WTC11 (cell line): ENCODE measurements at regions not wholly inside any gene's neighbourhood (a gene's known extent, or its start where the extent isn't known, plus 50 kb on each side); places are given as distances from the start of the nearest gene placed in this dataset.

Experiments
- ATAC-seq: fragments of 200-7000 bp; cut with Tn5 transposase; 2 replicates; pipeline ENCODE4 v1.10.0; 2021; ENCODE audit warnings: mild to moderate bottlenecking, moderate library complexity
- CTCF ChIA-PET: fragments of 300-600 bp; sonication (Branson Sonifier 250); formaldehyde crosslinking; loops from one replicate; lab custom pipeline; 2021; ENCODE audit warnings: antibody characterized with exemption; lab: Charles Lee
- POLR2A ChIA-PET: fragments of 350-600 bp; sonication (Branson Sonifier 250); formaldehyde crosslinking; loops from one replicate; lab custom pipeline; 2021; ENCODE audit warnings: antibody characterized with exemption; lab: Charles Lee
- DNase-seq: peaks from one replicate; pipeline ENCODE4 v3.0.0; 2021; ENCODE audit warnings: low spot score
- H3K27ac Mint-ChIP-seq: 2 replicates; pipeline ENCODE4 v1.8.0; 2021; ENCODE audit warnings: mixed read lengths
- H3K27me3 Mint-ChIP-seq: 2 replicates; pipeline ENCODE4 v1.8.0; 2021; ENCODE audit warnings: low read depth, mild to moderate bottlenecking, moderate library complexity, mixed read lengths
- H3K36me3 Mint-ChIP-seq: 2 replicates; pipeline ENCODE4 v1.8.0; 2021; ENCODE audit warnings: mixed read lengths
- H3K4me1 Mint-ChIP-seq: 2 replicates; pipeline ENCODE4 v1.8.0; 2022; ENCODE audit warnings: mixed read lengths
- H3K4me3 Mint-ChIP-seq: 2 replicates; pipeline ENCODE4 v1.8.0; 2021; ENCODE audit warnings: mild to moderate bottlenecking, moderate library complexity, mixed read lengths
- H3K9me3 Mint-ChIP-seq: 2 replicates; pipeline ENCODE4 v1.8.0; 2021; ENCODE audit warnings: mixed read lengths
- ATF1 ChIP-seq: sonication (generic); formaldehyde crosslinking; IDR thresholded peaks from 2 replicates; pipeline ENCODE4 v1.8.1; 2023; ENCODE audit warnings: mild to moderate bottlenecking, moderate library complexity, missing genetic modification reagents
- FOXK1 ChIP-seq: sonication (generic); formaldehyde crosslinking; IDR thresholded peaks from 2 replicates; pipeline ENCODE4 v1.8.0; 2022; ENCODE audit warnings: mild to moderate bottlenecking, moderate library complexity, missing genetic modification reagents
- JUN ChIP-seq: sonication (generic); formaldehyde crosslinking; IDR thresholded peaks from 2 replicates; pipeline ENCODE4 v1.8.0; 2023; ENCODE audit warnings: mild to moderate bottlenecking, missing genetic modification reagents
- NFE2L1 ChIP-seq: sonication (generic); formaldehyde crosslinking; IDR thresholded peaks from 2 replicates; pipeline ENCODE4 v1.8.1; 2023; ENCODE audit warnings: missing genetic modification reagents
- PREB ChIP-seq: sonication (generic); formaldehyde crosslinking; IDR thresholded peaks from 2 replicates; pipeline ENCODE4 v1.8.1; 2022; ENCODE audit warnings: mild to moderate bottlenecking, missing genetic modification reagents, moderate library complexity, borderline replicate concordance
- RELA ChIP-seq: sonication (generic); formaldehyde crosslinking; IDR thresholded peaks from 2 replicates; pipeline ENCODE4 v1.8.1; 2022; ENCODE audit warnings: missing genetic modification reagents, mild to moderate bottlenecking, borderline replicate concordance
- SMAD3 ChIP-seq: sonication (generic); formaldehyde crosslinking; IDR thresholded peaks from 2 replicates; pipeline ENCODE4 v1.8.0; 2022; ENCODE audit warnings: missing genetic modification reagents, mild to moderate bottlenecking, borderline replicate concordance
- SMAD4 ChIP-seq: sonication (generic); formaldehyde crosslinking; IDR thresholded peaks from 2 replicates; pipeline ENCODE4 v1.8.0; 2022; ENCODE audit warnings: mild to moderate bottlenecking, missing genetic modification reagents
- STAT6 ChIP-seq: sonication (generic); formaldehyde crosslinking; conservative IDR thresholded peaks from 2 replicates; pipeline ENCODE4 v1.8.1; 2023; ENCODE audit warnings: mild to moderate bottlenecking, low read depth, missing genetic modification reagents, moderate library complexity
- TP53 ChIP-seq: sonication (generic); formaldehyde crosslinking; IDR thresholded peaks from 2 replicates; pipeline ENCODE4 v1.8.1; 2023; ENCODE audit warnings: mild to moderate bottlenecking, missing genetic modification reagents
- ZBTB21 ChIP-seq: sonication (generic); formaldehyde crosslinking; IDR thresholded peaks from 2 replicates; pipeline ENCODE4 v1.8.1; 2023; ENCODE audit warnings: mild to moderate bottlenecking, missing genetic modification reagents, borderline replicate concordance
- ZNF219 ChIP-seq: sonication (generic); formaldehyde crosslinking; IDR thresholded peaks from 2 replicates; pipeline ENCODE4 v1.8.0; 2023; ENCODE audit warnings: missing genetic modification reagents, mild to moderate bottlenecking, borderline replicate concordance
- ZNF671 ChIP-seq: fragments of 250-450 bp; sonication (Bioruptor Pico); IDR thresholded peaks from 2 replicates; pipeline ENCODE4 v1.8.0; 2021; ENCODE audit warnings: mild to moderate bottlenecking
- TF ChIP-seq, protein P1 (sequence below): fragments of 200-600 bp; IDR thresholded peaks from 2 replicates; pipeline ENCODE4 v1.8.0; 2022; ENCODE audit warnings: antibody characterized with exemption
- TF ChIP-seq, protein P2 (sequence below): fragments of 250-450 bp; sonication (Bioruptor Pico); IDR thresholded peaks from 2 replicates; pipeline ENCODE4 v1.9.0; 2021; ENCODE audit warnings: mild to moderate bottlenecking
- TF ChIP-seq, protein P3 (sequence below): fragments of 250-450 bp; sonication (Bioruptor Pico); IDR thresholded peaks from 2 replicates; pipeline ENCODE4 v1.9.0; 2021; ENCODE audit warnings: mild to moderate bottlenecking
- TF ChIP-seq, protein P4 (sequence below): sonication (generic); formaldehyde crosslinking; IDR thresholded peaks from 2 replicates; pipeline ENCODE4 v1.8.0; 2022; ENCODE audit warnings: mild to moderate bottlenecking, missing genetic modification reagents

DNA sequence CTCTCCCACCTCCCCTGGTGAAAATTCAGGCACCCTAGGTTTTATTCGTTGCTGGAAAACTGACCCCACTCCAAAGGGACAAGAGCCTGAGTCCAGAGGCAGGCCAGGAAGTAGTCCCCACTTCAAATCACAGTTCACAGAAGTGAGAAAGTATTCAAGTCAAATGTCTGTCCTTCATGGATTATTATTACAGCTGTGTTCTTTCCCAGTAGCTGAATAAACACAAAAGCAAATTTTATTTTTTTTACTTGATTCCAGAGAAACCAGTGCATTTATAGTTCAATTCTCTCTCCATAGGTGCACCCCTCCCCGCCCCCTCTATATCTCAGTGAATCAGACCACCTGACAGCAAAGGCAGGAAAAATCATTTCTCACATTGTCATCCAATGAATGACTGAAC, 113.8 kb upstream of the COL1A2 start:
- ATAC-seq (no peak), DNase-seq (no peak)
- no peak overlapping the region for H3K4me3 Mint-ChIP-seq
- H3K27ac Mint-ChIP-seq: no peak overlapping the region
- no peaks in the 10 kb centered on the region for H3K9me3 Mint-ChIP-seq
- no peaks in the 10 kb centered on the region; the same call in 1 of the 2 replicates for H3K4me1 Mint-ChIP-seq
- ChIA-PET POLR2A (no interaction called here), CTCF (no interaction called here)
- TF ChIP-seq NFE2L1 (CRISPR knock-in tag): no peak
- TF ChIP-seq, protein P1, sequence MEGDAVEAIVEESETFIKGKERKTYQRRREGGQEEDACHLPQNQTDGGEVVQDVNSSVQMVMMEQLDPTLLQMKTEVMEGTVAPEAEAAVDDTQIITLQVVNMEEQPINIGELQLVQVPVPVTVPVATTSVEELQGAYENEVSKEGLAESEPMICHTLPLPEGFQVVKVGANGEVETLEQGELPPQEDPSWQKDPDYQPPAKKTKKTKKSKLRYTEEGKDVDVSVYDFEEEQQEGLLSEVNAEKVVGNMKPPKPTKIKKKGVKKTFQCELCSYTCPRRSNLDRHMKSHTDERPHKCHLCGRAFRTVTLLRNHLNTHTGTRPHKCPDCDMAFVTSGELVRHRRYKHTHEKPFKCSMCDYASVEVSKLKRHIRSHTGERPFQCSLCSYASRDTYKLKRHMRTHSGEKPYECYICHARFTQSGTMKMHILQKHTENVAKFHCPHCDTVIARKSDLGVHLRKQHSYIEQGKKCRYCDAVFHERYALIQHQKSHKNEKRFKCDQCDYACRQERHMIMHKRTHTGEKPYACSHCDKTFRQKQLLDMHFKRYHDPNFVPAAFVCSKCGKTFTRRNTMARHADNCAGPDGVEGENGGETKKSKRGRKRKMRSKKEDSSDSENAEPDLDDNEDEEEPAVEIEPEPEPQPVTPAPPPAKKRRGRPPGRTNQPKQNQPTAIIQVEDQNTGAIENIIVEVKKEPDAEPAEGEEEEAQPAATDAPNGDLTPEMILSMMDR: no peak
- TF ChIP-seq ZNF671 (CRISPR knock-in tag): no peak
- no peak for TF ChIP-seq PREB (CRISPR knock-in tag)
- TF ChIP-seq, protein P2, sequence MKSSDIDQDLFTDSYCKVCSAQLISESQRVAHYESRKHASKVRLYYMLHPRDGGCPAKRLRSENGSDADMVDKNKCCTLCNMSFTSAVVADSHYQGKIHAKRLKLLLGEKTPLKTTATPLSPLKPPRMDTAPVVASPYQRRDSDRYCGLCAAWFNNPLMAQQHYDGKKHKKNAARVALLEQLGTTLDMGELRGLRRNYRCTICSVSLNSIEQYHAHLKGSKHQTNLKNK (CRISPR knock-in tag): no peak
- no peak for TF ChIP-seq JUN (CRISPR knock-in tag)
- no peak for TF ChIP-seq FOXK1 (CRISPR knock-in tag)
- TF ChIP-seq TP53: no peak
- TF ChIP-seq RELA (CRISPR knock-in tag): no peak
- TF ChIP-seq ZBTB21 (CRISPR knock-in tag): no peak
- TF ChIP-seq SMAD4 (CRISPR knock-in tag): no peak
- TF ChIP-seq, protein P3, sequence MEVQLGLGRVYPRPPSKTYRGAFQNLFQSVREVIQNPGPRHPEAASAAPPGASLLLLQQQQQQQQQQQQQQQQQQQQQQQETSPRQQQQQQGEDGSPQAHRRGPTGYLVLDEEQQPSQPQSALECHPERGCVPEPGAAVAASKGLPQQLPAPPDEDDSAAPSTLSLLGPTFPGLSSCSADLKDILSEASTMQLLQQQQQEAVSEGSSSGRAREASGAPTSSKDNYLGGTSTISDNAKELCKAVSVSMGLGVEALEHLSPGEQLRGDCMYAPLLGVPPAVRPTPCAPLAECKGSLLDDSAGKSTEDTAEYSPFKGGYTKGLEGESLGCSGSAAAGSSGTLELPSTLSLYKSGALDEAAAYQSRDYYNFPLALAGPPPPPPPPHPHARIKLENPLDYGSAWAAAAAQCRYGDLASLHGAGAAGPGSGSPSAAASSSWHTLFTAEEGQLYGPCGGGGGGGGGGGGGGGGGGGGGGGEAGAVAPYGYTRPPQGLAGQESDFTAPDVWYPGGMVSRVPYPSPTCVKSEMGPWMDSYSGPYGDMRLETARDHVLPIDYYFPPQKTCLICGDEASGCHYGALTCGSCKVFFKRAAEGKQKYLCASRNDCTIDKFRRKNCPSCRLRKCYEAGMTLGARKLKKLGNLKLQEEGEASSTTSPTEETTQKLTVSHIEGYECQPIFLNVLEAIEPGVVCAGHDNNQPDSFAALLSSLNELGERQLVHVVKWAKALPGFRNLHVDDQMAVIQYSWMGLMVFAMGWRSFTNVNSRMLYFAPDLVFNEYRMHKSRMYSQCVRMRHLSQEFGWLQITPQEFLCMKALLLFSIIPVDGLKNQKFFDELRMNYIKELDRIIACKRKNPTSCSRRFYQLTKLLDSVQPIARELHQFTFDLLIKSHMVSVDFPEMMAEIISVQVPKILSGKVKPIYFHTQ (CRISPR knock-in tag): no peak
- TF ChIP-seq, protein P4, sequence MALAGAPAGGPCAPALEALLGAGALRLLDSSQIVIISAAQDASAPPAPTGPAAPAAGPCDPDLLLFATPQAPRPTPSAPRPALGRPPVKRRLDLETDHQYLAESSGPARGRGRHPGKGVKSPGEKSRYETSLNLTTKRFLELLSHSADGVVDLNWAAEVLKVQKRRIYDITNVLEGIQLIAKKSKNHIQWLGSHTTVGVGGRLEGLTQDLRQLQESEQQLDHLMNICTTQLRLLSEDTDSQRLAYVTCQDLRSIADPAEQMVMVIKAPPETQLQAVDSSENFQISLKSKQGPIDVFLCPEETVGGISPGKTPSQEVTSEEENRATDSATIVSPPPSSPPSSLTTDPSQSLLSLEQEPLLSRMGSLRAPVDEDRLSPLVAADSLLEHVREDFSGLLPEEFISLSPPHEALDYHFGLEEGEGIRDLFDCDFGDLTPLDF (CRISPR knock-in tag): no peak
- no peak for TF ChIP-seq STAT6 (CRISPR knock-in tag)
- no peak for TF ChIP-seq ATF1
- no peak for TF ChIP-seq SMAD3 (CRISPR knock-in tag)
- no peak for TF ChIP-seq ZNF219
- H3K36me3 Mint-ChIP-seq: no peaks in the 10 kb centered on the region
- peaks cover 3% of the 10 kb centered on the region; the same call in 1 of the 2 replicates for H3K27me3 Mint-ChIP-seq
